ENCODE measurements at regions not wholly inside any gene's neighbourhood (a gene's known extent, or its start where the extent isn't known, plus 50 kb on each side); places are given as distances from the start of the nearest gene placed in this dataset.
"Not testable (repeated sequence)": the region's sequence is repeated elsewhere in the genome, so short reads cannot be mapped to it uniquely, and the experiment has no call there.

- TF ChIP-seq POLR2A, CTCF, EP300, POLR2AphosphoS5 (IDR thresholded peaks at IDR 0.05): not testable (repeated sequence)
Measured at GRCh38 chr10:46693218-46693617, 114.3 kb downstream of the SYT15 start.
